ENCODE measurements at regions not wholly inside any gene's neighbourhood (a gene's known extent, or its start where the extent isn't known, plus 50 kb on each side); places are given as distances from the start of the nearest gene placed in this dataset.

DNA sequence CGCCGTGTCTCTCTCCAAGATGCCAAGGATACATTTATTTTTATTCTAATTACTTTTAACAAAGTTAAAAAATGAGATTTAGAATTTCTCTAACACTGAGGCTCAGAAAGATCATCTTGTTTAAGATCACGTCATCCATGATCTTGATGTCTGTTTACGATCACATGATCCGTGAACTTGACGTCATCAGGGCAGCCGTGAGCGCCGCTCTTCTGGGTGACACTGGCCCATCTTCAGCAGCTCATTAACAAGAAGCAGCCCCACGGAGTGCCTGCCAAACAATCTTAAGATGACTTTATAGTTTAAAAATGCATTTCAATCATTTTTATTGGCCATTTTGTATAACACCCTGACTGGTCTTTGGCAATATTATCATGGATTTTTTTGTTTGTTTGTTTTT is 291.1 kb upstream of the PRKCQ start:
- no peak overlapping the region for H3K4me3 ChIP-seq (replicated peaks in 1 of 2; ENCODE audit: low read depth in 2 of 2, low read length in 2 of 2)
- TF ChIP-seq, protein P1, sequence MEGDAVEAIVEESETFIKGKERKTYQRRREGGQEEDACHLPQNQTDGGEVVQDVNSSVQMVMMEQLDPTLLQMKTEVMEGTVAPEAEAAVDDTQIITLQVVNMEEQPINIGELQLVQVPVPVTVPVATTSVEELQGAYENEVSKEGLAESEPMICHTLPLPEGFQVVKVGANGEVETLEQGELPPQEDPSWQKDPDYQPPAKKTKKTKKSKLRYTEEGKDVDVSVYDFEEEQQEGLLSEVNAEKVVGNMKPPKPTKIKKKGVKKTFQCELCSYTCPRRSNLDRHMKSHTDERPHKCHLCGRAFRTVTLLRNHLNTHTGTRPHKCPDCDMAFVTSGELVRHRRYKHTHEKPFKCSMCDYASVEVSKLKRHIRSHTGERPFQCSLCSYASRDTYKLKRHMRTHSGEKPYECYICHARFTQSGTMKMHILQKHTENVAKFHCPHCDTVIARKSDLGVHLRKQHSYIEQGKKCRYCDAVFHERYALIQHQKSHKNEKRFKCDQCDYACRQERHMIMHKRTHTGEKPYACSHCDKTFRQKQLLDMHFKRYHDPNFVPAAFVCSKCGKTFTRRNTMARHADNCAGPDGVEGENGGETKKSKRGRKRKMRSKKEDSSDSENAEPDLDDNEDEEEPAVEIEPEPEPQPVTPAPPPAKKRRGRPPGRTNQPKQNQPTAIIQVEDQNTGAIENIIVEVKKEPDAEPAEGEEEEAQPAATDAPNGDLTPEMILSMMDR (IDR thresholded peaks at IDR 0.05; ENCODE audit: low read depth, low read length), result no peak
- no peak for DNase-seq (ENCODE audit: low read depth in 2 of 2)

DNA sequence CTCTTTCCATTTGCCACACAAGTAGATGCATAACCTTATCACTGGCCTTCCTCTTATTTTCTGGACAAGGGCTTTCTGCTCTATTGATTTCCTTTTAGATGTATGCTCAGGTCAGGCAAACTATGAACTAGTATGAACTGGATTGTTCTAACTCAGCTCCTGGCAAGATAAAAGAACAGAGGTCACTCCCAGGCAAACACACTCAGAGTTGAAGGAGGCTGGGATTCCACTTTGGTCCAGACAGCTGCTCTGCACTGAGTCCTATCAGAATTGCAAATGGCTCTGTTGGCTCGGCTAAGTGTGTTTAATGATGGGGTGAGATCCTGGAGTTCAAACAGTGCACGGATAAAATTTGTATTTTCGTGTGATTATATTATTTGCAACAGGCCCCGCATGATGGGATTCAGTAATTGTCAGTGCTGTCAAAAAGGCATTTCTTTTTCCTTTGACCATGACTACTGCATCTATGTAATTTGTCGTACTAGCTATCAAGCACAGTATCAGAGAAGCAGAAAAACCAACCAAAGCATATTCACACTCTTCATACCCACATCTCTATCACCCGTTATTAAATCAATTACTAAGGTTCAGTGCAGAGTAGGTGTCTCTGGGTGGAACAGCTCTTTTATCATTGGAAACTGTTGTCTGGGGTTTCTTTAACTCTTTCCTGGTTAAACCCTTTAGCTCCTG is 288.1 kb upstream of the PRKCQ start:
- no peak for DNase-seq (ENCODE audit: low read depth in 2 of 2)
- TF ChIP-seq, protein P1 (IDR thresholded peaks at IDR 0.05; ENCODE audit: low read depth, low read length), result no peak
- no peak overlapping the region for H3K4me3 ChIP-seq (replicated peaks in 1 of 2; ENCODE audit: low read depth in 2 of 2, low read length in 2 of 2)

DNA sequence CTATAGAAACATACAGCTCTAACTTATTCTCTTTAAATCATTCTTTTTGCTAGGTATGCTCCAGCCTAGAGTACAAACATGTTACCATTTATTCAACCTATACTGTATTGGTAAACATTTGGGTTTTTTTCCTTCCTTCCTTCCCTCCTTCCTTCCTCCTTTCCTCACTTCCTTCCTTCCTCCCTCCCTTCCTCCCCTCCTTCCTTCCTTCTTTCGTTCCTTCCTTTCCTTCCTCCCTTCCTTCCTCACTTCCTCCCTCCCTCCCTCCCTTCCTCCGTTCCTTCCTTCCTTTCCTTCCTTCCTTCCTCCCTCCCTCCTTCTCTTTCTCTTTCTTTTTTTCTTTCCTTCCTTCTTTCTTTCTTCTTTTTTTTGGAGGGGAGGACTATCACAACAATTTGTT is 286.7 kb upstream of the PRKCQ start:
- TF ChIP-seq, protein P1 (IDR thresholded peaks at IDR 0.05; ENCODE audit: low read depth, low read length), result no peak
- no peak for DNase-seq (ENCODE audit: low read depth in 2 of 2)
- no peak overlapping the region for H3K4me3 ChIP-seq (replicated peaks in 1 of 2; ENCODE audit: low read depth in 2 of 2, low read length in 2 of 2)

DNA sequence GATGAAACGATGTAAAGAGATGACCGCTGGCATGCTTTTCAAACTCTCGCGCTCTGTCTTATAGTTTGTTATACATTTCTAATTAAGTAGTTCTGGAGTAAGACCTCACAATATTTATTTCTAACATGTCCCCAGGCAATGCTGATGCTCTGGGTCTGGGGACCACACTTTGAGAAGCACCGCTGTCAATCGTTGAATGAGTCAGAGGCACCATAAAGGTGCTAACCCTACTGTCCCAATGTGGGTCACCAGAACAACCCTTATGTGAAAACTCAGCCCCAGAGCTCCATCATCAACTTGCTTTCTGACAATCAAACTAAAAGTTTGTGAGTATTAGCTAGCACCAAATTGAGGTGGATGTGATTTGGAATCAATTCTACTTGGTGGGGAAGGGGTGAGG is 284.1 kb upstream of the PRKCQ start:
- no peak for DNase-seq (ENCODE audit: low read depth in 2 of 2)
- TF ChIP-seq, protein P1 (IDR thresholded peaks at IDR 0.05; ENCODE audit: low read depth, low read length), result no peak
- H3K4me3 ChIP-seq (replicated peaks in 1 of 2; ENCODE audit: low read depth in 2 of 2, low read length in 2 of 2), result no peak overlapping the region

DNA sequence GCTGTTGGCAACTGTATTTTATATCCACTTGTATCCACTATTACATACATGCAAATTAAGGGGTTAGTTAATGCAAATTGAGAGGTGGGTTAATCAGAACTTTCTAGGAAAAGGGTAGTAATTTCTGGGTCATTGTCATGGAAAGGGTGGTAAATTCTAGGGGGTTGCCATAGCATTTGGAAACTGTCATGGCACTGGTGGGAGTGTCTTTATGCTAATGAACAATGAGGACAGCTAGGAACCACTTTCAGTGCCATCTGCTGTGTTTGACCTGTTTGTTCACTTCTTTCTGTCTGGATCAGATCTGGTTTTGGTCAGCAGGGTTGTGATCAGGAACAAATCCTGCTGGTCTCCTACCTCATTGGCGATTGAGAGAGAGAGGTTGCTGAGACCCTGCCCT is 283.3 kb upstream of the PRKCQ start:
- no peak overlapping the region for H3K4me3 ChIP-seq (replicated peaks in 1 of 2; ENCODE audit: low read depth in 2 of 2, low read length in 2 of 2)
- TF ChIP-seq, protein P1 (IDR thresholded peaks at IDR 0.05; ENCODE audit: low read depth, low read length), result no peak
- DNase-seq (ENCODE audit: low read depth in 2 of 2), result no peak

DNA sequence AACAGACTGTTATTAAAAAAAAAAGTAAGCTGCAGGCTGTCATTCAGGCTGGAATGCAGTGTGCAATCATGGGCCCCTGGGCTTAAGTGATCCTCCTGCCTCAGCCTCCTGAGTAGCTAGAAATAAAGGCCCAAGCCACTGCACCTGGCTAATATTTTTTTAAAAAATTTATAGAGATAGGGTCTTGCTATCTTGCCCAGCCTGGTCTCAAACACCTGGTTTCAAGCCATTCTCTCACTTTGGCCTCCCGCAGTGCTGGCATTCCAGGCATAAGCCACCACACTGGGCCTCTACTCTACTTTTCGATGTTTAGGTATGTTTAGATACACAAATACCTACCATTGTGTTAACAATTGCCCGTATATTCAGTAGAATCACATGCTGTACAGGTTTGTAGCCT is 270.4 kb upstream of the PRKCQ start:
- DNase-seq (ENCODE audit: low read depth in 2 of 2), result no peak
- TF ChIP-seq, protein P1 (IDR thresholded peaks at IDR 0.05; ENCODE audit: low read depth, low read length), result no peak
- H3K4me3 ChIP-seq (replicated peaks in 1 of 2; ENCODE audit: low read depth in 2 of 2, low read length in 2 of 2), result no peak overlapping the region

DNA sequence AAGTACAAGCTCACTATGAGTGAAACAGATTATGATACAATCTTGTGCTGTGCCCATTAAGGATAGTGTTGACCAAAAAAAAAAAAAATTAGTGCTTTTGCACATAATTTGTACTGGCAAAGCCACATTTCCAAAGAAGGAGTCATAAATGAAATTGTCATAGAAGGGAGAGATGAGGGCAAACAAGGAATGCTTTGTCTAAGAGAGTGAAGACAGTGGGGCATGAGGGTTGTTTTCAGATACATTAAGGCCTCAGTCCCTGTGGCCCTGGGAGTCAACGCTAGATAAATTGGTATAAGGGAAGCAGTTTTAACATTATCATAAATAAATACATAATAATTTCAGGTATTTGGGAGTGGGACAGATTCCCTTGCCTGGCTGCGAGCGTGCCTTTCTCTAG is 267.5 kb upstream of the PRKCQ start:
- H3K4me3 ChIP-seq (replicated peaks in 1 of 2; ENCODE audit: low read depth in 2 of 2, low read length in 2 of 2), result no peak overlapping the region
- TF ChIP-seq, protein P1 (IDR thresholded peaks at IDR 0.05; ENCODE audit: low read depth, low read length), result no peak
- DNase-seq (ENCODE audit: low read depth in 2 of 2), result no peak

Measured in cardiac fibroblast (primary cell).